ENCODE measurements at regions not wholly inside any gene's neighbourhood (a gene's known extent, or its start where the extent isn't known, plus 50 kb on each side); places are given as distances from the start of the nearest gene placed in this dataset.
"Not testable (repeated sequence)": the region's sequence is repeated elsewhere in the genome, so short reads cannot be mapped to it uniquely, and the experiment has no call there.

DNA sequence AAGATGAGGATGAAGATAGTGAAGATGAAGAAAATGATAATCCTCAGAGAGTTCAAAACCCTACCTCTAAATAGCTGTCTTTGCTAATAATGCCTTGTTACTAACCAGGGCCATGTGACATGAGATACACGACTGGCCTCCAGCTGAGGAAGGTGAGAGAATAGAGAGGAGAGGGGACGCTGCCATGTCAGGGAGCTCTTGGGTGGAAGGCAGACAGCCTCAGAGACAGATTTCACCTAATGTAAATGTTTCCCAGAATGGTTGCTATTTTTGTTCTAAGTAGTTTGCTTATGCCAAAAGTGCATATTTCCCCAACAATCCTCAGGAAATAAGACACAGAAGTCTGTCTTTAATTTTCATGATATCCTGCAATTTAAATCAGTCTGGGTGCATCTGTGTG is 138.4 kb downstream of the ELOVL4 start:
- no peak for DNase-seq

DNA sequence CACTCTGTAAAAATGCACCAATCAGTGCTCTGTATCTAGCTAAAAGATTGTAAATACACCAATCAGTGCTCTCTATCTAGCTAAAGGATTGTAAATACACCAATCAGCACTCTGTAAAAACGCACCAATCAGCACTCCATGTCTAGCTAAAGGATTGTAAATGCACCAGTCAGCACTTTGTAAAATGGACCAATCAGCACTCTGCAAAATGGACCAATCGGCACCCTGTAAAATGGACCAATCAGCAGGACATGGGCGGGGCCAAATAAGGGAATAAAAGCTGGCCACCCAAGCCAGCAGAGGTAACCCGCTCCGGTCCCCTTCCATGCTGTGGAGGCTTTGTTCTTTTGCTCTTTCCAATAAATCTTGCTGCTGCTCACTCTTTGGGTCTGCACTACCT is 140.7 kb downstream of the ELOVL4 start:
- DNase-seq: not testable (repeated sequence)

DNA sequence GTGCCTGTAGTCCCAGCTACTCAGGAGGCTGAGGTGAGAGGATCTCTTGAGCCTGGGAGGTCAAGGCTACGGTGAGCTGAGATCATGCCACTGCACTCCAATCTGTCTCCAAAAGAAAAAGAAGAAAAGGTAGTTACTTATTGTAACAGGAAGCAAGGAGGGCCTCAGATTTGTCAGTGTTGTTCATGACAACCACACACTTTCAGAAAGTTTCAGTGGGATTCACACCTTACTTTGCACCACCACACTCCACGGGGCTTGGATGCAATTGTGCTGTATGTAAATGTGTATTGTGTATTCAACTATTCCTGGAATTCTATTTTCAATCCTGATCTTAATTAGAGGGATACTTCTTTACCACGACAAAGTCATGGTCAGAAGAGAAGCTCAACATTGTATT is 142.6 kb downstream of the ELOVL4 start:
- no peak for DNase-seq

DNA sequence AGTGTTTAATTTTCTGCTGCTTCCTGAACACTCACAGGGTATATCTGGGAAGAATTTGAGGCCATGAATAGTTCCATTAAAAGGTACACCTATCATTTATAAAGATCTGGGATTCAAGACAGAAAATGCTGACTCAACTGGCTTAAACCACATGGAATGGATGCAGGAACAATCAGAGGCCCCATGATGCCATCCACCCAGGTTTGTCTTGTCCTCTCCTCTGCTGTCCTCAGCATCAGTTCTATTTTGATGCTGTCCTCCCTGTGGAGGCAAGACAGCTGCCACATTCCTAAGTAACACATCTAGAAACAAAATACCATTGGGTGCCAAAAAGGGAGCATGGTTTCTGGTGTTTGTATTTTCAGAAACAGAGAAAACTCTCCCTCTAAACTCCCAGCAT is 143.4 kb downstream of the ELOVL4 start:
- no peak for DNase-seq

DNA sequence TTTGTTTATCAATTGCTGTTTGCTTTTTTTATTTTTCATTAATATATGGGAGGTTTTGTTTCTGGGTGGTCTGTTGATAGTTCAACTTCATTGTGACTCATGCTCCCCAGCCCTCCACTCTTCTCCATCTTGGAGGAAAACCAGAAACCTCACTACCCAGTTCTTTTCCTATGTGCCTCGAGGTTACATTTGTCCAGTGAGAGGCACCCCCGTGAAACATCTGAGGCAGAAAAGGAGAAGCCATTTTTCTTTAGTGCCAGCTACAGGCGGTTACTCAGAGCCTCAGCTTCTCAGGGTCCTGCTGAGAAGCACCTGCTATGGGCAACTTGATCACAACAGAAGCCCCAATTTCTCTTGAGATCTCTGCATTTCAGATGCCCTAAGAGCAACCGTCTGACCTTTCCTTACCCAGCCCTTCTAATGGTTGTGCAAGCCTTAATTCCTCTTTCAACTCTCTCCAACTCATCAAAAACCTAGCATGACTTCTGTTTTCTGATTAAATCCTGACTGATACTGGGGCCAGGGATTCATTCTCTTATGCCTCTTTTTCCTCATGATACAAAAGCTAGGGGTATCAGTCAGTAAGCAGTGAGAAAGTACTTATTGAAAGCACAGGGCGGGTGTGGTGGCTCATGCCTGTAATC is 144.6 kb downstream of the ELOVL4 start:
- DNase-seq: no peak

DNA sequence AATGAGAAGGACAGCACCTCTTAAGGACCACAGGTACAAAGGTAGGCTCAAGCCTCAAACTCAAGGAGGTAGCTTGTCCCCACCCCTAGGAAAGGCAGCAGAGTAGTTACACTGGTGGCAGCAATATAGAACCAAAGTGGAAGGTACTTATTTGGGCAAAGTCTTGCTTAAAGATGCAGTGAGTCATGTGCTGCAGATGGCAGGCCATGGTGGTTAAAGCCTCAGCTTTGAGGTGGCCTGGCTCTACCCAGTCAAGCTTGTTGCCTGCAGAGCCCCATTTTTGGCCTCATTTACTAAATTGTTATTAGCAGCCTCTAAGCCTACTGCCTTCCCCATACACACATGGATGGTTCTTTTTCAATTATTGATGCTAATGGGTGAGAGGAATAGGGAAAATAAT is 146.0 kb downstream of the ELOVL4 start:
- DNase-seq: no peak

DNA sequence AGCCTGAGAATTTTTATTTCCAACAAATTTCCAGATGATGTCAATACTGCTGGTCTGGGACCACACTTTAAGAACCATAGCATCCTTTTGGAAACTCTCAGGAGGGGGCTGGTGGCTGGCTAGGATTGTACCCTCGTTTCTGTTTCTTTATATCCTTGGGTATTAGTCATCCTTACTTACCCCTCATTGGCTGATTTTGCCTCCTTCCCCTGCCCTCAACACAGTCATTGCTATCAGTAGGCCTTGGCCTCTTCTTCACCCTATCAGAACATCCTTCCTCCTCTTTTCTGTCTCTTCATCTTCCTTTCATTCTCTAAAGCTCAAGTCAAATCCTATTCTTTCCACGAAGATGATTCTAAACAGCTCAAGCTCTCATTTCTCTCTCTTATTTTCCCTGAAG is 148.5 kb downstream of the ELOVL4 start:
- DNase-seq: no peak

DNA sequence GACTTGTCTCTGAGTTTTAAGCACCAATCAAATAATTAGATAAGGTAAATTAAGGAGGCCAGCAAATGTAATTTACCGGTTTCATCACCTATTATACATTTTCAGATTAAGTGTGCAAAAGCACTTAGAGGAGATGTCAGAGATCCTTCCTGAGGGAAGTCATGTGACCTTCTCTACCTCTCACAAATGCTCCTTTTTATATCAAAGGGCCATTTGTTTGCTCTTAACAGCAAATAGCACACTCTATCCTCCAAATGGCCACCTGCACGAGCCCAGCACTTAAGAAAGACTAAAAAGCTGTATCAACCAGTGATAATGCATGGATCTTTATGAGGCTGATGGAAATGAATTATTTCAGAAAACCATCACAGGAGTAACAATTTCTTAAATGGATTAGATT is 149.4 kb downstream of the ELOVL4 start:
- no peak for DNase-seq

DNA sequence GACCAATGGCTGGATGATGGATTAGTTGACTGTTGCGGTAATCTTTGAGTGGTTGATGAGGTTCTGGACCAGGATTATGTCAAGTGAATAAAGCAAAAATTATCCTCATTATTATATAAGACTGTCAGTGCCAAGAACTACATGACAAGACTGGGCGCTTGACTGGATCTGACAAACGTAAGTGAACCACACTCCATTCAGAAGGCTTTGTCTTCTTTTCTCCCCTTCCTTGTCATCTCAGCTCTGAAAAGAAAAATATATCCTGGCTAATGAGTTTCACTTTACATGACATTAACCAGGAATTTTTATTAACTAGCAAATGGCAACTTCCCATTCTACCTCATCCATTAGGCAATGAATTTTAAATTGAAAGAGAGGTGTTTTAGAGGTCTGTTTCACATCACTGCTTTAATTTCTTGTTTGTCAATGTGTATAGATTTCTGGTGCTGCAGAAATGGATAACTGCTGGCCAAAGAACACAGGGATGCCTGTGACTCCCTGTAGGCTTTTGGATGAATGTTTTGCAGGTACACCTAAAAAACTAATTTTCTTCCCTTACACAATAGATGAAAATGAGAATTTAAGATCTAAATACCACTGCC is 150.1 kb downstream of the ELOVL4 start:
- no peak for DNase-seq

DNA sequence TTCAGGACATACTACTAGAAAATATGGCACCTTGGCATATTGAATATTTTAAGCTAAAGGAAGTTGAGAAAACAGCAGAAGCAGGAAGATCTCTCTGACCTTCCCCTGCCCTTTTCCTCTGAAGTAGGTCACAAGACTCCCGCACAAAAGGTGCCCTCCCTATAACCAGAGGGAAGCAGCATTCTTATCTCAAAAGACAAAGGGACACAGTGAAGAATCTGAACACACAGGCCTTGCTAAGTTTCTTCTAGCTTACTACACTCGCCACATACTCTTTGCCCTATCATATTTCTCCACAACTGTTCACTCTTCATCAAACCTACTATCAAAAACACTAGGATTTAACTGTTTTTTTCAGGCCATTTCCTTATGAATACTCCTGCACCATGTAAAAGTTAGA is 151.2 kb downstream of the ELOVL4 start:
- DNase-seq: no peak

DNA sequence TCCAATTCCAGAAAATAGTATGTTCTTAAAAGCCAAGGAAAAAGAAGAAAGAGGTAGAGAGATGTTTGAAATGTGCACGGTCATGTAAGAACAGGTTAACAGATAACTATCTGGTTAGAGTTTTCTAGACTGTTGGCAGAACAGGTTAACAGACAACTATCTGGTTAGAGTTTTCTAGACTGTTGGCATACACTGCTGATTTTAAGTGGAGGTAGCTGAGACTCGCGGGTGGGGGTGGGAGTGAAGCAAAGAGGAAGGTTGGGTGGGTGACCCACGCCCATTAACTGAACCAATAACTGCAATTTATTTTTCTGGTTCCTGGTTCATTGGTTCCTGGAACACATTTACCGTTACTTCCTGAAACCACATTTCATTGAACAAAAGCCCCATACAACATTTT is 157.5 kb downstream of the ELOVL4 start:
- no peak for DNase-seq

DNA sequence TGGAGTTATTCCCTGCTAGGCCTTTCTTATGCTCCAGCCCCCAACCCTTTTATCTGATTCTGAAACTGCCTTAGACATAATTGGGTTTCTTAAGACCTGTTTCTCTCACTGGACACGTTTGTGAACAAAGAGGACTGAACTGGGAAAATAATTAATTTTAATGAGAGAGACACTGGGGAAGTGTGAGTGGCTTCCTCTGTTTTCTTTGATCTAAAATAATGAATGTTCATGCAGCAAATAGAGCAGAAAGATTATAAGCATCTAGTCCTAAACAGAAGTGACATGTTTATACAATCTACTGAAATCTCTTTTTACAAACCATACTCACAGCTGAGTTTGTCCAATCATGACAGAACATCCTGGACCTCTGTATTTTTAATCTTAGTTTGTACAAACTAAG is 157.6 kb downstream of the SH3BGRL2 start:
- DNase-seq: no peak

DNA sequence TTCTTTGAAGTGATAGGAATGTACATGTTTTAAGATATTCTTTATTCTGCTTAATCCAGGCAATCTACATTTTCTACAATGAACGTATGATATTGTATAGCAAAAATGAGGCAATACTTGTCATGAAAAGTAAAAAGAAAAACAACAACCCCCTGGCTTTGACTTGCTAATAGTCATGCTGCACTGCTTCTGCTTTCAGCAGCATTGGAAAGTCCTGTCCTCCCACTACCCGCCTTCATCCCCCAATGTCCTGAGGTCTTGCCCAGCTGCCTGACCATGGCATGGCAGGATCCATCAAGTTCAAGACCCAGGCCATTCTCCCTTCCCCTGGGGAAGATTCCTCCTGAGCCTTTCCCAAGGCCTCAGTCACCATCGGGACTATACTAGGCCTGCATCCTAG is 156.5 kb downstream of the SH3BGRL2 start:
- DNase-seq: no peak

DNA sequence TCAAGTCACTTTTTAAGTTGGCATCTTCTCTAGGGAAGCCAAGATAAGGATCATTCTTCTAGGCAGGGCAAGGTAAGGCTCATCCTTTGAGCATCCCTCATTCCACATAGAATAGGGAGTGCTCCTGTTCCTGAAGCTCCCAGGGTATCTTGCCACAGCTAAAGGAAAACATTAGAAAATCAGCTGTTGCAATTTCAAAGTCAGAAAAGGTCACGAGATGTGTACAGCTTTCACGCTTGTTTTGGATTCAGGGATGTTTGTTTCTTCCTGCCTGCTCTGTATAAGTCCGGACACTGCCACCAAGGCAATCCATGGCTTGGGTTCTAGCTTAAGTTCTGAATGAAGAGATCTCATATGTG is 153.2 kb downstream of the SH3BGRL2 start:
- no peak for DNase-seq

DNA sequence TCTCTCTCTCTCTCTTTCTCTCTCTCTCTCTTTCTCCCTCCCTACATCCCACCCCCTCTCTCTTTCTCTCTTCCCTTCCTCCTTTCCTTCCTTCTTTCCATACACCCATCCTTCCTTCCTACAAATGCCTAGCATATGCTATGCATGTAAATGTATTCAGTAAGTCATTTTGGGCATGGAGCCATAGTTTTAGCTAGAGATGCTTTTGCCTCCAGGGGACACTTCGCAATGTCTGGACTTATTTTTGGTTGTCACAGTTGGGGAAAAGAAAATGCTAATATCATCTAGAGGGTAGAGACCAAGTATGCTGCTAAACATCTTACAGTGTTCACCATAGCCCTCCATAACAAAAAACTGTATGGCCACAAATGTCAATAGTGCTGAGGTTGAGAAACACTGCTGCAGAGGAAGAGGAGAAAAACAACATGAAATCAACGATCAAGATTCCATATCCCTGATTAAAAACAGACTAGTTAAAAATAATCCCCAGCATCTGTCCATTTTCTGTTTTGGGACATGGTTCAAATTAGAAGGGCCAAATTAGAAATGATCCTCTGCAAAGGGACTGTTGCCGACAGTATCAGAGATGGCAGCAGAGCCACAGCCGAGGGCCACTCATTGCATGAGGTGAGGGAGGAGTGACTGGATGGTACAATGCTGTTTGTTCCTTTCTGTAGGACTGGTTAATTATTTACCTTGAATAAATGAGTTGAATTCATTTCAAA is 152.7 kb downstream of the SH3BGRL2 start:
- DNase-seq: no peak

DNA sequence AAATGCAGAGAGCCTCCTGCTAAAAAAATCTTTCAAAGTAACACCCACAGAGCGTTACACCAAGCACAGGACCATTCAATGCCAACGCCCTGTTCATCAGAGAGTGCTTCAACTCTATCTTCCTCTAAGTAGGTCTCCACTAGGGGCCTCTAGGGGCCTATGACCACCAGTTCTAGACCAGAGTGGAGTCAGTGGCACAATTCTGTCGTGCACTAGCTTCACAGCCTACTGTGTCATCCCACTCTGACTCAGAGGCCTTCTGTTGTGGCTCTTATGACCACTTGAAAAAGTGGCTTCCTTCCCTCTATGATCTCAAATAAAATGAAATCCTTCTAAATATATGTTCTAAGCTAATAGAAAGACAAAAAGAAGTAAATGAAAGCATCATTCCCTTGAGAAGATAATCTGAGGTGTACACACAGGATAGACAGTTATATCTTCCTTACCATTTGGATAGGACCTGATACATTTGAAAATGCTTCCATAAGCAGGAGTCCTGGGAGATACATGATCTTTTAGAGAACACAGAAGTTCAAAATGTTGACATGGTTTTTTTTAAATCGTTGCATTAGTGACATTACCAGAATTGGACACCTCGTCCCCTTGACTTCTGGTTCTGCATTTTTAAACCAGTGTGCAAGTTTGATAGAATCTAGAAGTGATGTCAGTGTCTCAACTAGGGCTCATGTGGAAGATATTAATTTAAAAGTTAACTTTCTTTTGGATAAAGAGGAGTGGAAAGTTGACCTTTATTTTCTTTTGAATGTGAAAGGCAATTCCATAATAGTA is 151.9 kb downstream of the SH3BGRL2 start:
- DNase-seq: no peak

DNA sequence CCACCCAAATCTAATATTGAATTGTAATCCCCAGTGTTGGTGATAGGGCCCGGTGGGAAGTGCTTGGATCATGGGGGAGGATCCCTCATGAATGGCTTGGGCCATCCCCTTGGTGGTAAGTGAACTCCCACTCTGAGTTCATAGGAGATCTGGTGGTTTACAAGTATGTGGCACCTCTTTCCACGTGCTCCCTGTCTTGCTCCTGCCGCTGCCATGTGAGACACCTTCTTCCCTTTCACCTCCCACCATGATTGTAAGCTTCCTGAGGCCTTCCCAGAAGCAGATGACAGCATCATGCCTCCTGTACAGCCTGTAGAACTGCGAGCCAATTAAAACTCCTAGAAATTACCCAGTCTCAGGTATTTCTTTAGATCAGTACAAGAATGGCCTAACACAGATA is 150.8 kb downstream of the SH3BGRL2 start:
- no peak for DNase-seq

DNA sequence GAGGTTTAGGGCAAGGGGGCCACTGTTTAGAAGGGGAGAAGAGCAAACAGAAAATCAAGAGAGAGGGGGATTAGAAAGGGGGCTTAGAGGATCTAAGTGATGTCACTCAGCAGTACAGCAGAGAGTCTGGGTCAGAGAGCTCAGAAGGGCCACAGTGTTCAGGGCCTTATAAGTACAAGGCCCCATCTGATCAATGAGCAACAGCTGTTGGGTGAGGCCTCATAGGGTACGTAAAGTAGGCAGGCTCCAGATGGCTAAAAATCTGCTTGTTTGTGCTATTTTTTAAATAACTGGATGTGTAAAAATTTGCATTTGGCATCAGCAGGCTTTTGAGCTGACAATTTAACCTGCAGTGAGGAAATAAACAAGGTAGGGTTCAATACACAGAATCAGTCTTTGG is 149.8 kb downstream of the SH3BGRL2 start:
- peak; percentile 9 for DNase-seq

DNA sequence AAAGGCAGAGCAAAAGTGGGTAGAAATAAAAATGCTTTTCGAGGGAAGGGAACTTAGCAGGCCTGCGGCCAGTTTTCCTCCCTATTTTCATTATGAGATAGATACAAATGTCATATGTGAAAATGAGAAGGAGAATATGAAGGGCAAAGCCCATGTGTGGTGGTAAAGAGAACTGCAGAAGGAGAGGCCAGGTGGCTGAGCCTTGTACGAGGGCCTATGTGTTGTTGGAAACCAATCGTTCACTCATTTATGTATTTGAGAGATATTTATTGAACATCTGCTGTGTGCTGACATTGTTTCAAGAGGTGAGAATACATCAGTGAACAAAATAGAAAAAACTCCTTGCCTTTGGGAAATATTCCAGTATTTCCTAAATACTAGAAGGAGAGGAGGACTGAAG is 147.7 kb downstream of the SH3BGRL2 start:
- DNase-seq: no peak

DNA sequence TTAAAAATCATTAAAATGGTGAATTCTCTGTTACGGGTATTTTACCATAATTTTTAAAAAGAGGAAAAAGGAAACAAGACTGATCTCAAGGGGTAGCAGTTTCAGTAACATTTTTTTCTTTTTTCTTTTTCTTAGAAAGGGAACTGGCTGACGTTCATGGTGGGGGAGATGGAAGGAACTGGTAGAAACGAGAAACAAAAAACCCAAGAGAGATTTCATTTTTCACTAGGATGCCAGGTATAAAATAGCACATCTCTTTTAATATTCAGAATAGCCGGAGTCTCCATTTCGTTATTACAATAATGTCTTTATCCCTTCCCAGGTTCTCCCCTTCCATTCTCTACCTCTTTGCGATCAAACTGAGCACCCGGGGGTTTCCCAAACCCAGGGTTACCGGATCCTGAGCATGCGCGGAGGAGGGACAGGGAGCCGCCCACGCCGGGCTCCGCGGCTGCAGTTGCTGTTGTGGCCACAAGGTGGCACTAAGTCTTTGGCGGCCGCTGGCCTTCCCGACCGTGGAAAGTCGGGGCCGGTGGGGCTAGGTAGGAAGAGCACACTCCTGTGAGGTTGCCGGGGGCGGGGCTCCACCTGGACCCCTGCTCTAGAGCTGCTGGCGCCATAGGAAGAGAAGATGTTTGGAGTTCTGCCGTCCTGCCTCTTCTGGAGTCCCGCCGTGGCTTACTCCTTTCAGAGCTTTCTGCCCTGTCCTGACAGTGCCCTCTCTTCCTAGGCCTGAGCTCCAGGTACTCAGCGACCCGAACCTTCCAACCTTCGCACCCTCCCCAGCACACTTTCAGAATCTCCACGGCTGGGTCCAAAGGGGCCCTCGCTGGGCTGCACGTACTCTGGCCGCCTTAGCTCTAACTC is 146.8 kb downstream of the SH3BGRL2 start:
- DNase-seq: peak; percentile 31

DNA sequence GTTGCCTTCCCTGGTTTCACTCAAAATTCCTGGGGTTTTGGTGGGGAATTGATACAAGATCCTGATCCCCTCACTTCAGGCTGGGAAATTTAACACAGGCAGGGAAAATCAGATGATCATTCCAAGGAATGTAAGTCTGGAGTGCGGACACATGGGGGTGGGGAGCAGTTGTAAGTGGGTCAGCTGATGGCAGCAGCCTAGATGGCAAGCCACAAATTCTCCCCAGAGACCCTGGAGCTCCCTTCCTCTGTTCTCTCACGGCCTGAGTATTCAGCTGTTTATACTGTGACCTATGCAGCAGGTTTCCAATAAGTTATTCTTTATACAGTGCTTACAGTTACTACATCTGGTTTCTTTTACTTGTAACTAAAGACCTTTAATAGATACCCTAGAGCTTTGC is 144.9 kb downstream of the SH3BGRL2 start:
- no peak for DNase-seq

DNA sequence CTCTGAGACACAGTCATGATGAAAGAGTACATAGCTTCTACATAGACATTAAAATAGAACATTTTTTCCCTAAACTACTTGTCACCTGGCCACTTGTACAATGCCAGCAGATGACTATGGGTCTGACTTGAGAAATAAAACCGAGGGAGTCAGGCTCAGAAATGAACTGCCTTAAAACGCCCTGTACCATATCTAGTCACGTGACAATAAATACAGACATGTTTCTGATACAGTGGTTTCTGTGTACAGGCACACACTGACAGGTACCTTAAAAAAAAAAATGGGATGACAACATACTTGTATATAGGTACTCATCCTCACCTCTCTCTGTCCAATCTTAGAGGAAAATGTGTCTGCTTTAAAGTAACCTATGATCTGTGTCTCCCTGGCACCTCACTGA is 144.1 kb downstream of the SH3BGRL2 start:
- DNase-seq: no peak

DNA sequence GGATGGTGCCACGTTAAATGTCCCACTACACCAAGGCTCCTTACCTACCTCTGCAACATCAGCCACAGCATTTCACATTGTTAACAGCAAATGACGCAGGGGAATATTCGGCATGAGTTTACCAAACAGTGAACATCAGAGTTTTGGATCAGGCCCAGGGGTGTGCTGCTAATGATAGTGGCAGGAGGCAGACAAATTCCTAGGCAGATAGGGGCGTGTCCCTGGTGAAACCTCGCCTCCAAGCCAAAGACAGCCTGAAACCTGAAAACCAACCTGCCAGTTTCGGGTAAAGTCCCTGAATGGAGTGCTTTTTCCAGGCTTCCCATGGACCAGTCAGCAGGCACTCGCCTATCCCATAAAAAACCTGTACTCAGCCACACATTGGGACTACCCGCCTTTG is 133.6 kb downstream of the SH3BGRL2 start:
- no peak for DNase-seq
